WERI-Rb-1 (cell line): ENCODE measurements at regions not wholly inside any gene's neighbourhood (a gene's known extent, or its start where the extent isn't known, plus 50 kb on each side); places are given as distances from the start of the nearest gene placed in this dataset.
"Not testable (repeated sequence)": the region's sequence is repeated elsewhere in the genome, so short reads cannot be mapped to it uniquely, and the experiment has no call there.

Experiments
- DNase-seq: peaks from one replicate; pipeline ENCODE4 v3.0.0-alpha.2; 2020
- H3K27ac ChIP-seq: fragments of 250-450 bp; sonication (Bioruptor Pico); 2 replicates; pipeline ENCODE4 v1.5.1; 2020; ENCODE audit warnings: mild to moderate bottlenecking, moderate library complexity
- H3K27me3 ChIP-seq: fragments of 250-450 bp; sonication (Bioruptor Pico); 2 replicates; pipeline ENCODE4 v1.5.1; 2021; ENCODE audit warnings: mild to moderate bottlenecking, low read depth, moderate library complexity; ENCODE audit not compliant: insufficient read depth, severe bottlenecking
- H3K36me3 ChIP-seq: fragments of 250-450 bp; sonication (Bioruptor Pico); 2 replicates; pipeline ENCODE4 v1.5.1; 2020; ENCODE audit warnings: mild to moderate bottlenecking, moderate library complexity
- H3K4me3 ChIP-seq: 2 replicates; pipeline ENCODE4 v1.5.1; 2011; ENCODE audit warnings: low read depth, mild to moderate bottlenecking, control low read depth, low read length
- H3K9me3 ChIP-seq: fragments of 250-450 bp; sonication (Bioruptor Pico); 2 replicates; pipeline ENCODE4 v1.5.1; 2021; ENCODE audit warnings: mild to moderate bottlenecking, moderate library complexity; ENCODE audit not compliant: severe bottlenecking
- CTCF ChIP-seq: IDR thresholded peaks from 2 replicates; pipeline ENCODE4 v1.5.1; 2011; ENCODE audit warnings: low read depth, mild to moderate bottlenecking, control low read depth, inconsistent platforms, low read length

- H3K36me3 ChIP-seq: no peaks in the 10 kb centered on the region
- no peaks in the 10 kb centered on the region for H3K27me3 ChIP-seq
- H3K9me3 ChIP-seq: no peaks in the 10 kb centered on the region
- TF ChIP-seq CTCF: no peak
- H3K27ac ChIP-seq: no peak overlapping the region
- no peak for DNase-seq
- H3K4me3 ChIP-seq: no peak overlapping the region
Measured at GRCh38 chr2:234898534-234899053, 53.2 kb upstream of the SH3BP4 start.

GRCh38 chr2:234888442-234888841 is 63.4 kb upstream of the SH3BP4 start:
- H3K27me3 ChIP-seq, H3K27ac ChIP-seq, H3K36me3 ChIP-seq, H3K4me3 ChIP-seq, DNase-seq, H3K9me3 ChIP-seq: not testable (repeated sequence)

GRCh38 chr2:234887195-234887594 is 64.6 kb upstream of the SH3BP4 start:
- Histone ChIP-seq H3K4me3 (no peak overlapping the region), H3K27me3 (no peaks in the 10 kb centered on the region), H3K36me3 (no peaks in the 10 kb centered on the region), H3K27ac (no peak overlapping the region), H3K9me3 (no peaks in the 10 kb centered on the region)
- TF ChIP-seq CTCF: no peak
- DNase-seq: no peak

GRCh38 chr2:234885886-234886285 is 65.9 kb upstream of the SH3BP4 start:
- TF ChIP-seq CTCF: no peak
- no peaks in the 10 kb centered on the region for H3K36me3 ChIP-seq
- H3K4me3 ChIP-seq: no peak overlapping the region
- DNase-seq: no peak
- no peak overlapping the region for H3K27ac ChIP-seq
- no peaks in the 10 kb centered on the region for H3K27me3 ChIP-seq
- H3K9me3 ChIP-seq: no peaks in the 10 kb centered on the region

GRCh38 chr2:234885118-234885517 is 66.7 kb upstream of the SH3BP4 start:
- DNase-seq: no peak
- Histone ChIP-seq H3K4me3 (no peak overlapping the region), H3K36me3 (no peaks in the 10 kb centered on the region), H3K27ac (no peak overlapping the region), H3K9me3 (no peaks in the 10 kb centered on the region), H3K27me3 (no peaks in the 10 kb centered on the region)
- no peak for TF ChIP-seq CTCF

- no peak overlapping the region for H3K4me3 ChIP-seq
- H3K27me3 ChIP-seq: no peaks in the 10 kb centered on the region
- DNase-seq: no peak
- TF ChIP-seq CTCF: no peak
- no peak overlapping the region for H3K27ac ChIP-seq
- no peaks in the 10 kb centered on the region for H3K36me3 ChIP-seq
- no peaks in the 10 kb centered on the region for H3K9me3 ChIP-seq
Measured at GRCh38 chr2:234884591-234884990, 67.2 kb upstream of the SH3BP4 start.
